ENCODE measurements at regions not wholly inside any gene's neighbourhood (a gene's known extent, or its start where the extent isn't known, plus 50 kb on each side); places are given as distances from the start of the nearest gene placed in this dataset.

DNA sequence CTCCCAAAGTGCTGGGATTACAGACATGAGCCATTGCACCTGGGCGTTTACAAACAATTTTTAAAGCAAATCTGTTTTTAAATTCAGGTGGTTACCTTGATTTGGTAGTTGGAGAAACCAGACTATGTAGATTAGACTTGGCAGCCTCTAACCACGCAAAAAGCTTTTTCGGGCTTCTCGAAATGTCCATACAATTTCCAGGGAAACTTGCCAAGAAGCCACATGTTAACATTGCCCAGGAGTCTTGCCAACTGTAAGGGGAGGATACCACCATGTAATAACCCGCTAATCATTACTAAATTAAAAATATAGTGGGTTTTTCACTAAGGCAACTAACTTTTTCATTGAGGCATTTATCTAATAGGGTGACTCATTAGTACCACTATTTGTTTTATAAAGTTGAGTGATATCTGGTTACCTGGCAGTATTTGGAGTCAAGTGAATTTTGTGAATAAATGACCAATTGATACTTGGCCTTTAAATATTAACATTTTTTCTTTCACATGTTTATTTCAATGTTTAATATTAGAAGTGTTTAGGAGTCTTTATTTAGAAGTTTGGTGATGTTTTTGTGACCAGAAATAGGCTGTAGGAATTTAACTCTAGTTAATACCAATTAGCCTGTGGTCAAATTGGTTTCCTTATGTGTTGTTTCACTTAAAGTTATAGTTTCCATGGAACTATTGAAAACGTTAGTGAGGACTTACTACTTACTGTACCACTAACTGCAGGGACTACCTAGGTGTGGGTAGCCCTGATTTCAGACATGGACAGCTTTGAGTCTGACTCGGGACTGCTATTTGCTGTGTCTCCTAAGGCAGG, 61.3 kb downstream of the CLDN34 start:
- TF ChIP-seq CTCF (IDR thresholded peaks at IDR 0.05) (no peak), ZFX (IDR thresholded peaks at IDR 0.05; ENCODE audit: borderline replicate concordance) (no peak)

Measured in 22Rv1 (cell line).